ENCODE measurements at regions not wholly inside any gene's neighbourhood (a gene's known extent, or its start where the extent isn't known, plus 50 kb on each side); places are given as distances from the start of the nearest gene placed in this dataset.
A peak's percentile ranks its signal among the peaks of the same experiment; 100 is the strongest.

DNA sequence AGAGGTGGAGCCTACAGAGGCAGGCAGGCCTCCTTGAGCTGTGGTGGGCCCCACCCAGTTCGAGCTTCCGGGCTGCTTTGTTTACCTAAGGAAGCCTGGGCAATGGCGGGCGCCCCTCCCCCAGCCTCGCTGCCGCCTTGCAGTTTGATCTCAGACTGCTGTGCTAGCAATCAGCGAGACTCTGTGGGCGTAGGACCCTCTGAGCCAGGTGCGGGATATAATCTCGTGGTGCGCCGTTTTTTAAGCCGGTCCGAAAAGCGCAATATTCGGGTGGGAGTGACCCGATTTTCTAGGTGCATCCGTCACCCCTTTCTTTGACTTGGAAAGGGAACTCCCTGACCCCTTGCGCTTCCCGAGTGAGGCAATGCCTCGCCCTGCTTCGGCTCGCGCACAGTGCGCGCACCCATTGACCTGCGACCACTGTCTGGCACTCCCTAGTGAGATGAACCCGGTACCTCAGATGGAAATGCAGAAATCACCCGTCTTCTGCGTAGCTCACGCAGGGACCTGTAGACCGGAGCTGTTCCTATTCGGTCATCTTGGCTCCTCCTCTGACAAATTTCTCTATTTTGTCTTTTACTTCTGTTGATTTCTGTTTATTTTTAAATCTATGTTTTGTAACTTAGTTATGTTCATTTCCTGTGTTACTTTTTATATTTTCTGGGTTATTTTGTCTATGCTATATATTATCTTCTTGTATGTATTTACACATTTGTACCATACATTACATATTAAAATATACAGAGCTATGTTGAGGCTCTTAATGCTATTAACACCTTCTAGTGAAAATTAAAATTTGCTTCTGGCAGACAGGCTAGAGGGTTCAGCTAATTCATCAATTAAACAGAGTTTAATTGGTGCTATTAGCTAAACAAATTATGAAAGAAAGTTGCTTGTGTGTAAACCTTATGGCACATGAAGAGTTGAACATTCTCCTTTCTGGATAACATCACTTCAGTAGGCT, 97.3 kb upstream of the CNTNAP2 start (continued):
- TF ChIP-seq, protein P1, sequence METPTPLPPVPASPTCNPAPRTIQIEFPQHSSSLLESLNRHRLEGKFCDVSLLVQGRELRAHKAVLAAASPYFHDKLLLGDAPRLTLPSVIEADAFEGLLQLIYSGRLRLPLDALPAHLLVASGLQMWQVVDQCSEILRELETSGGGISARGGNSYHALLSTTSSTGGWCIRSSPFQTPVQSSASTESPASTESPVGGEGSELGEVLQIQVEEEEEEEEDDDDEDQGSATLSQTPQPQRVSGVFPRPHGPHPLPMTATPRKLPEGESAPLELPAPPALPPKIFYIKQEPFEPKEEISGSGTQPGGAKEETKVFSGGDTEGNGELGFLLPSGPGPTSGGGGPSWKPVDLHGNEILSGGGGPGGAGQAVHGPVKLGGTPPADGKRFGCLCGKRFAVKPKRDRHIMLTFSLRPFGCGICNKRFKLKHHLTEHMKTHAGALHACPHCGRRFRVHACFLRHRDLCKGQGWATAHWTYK (CRISPR knock-in tag; IDR thresholded peaks at IDR 0.05): 0 out of 2 replicates have a peak, but pooled peaks have one; percentile 61
- TF ChIP-seq RAD21 (CRISPR knock-in tag; conservative IDR thresholded peaks at IDR 0.05 in 1 of 2, IDR thresholded peaks at IDR 0.05 in 1 of 2) (peak; percentile 2 to 13; a peak in 1 of 4 replicates), SP1 (CRISPR knock-in tag; IDR thresholded peaks at IDR 0.05) (peak; percentile 58; the same call in 1 of the 2 replicates), RFX1 (IDR thresholded peaks at IDR 0.05) (peak; percentile 29; the same call in 1 of the 2 replicates), TEAD1 (CRISPR knock-in tag; IDR thresholded peaks at IDR 0.05) (peak in 1 of 2 experiments; percentile 6; a peak in 1 of 4 replicates), C11orf30 (IDR thresholded peaks at IDR 0.05; ENCODE audit: low read depth) (peak; percentile 9; the same call in 1 of the 2 replicates), RB1 (IDR thresholded peaks at IDR 0.05; ENCODE audit: low read depth) (0 out of 2 replicates have a peak, but pooled peaks have one; percentile 47), OTX1 (CRISPR knock-in tag; IDR thresholded peaks at IDR 0.05) (peak; percentile 71; the same call in 1 of the 2 replicates), CREM (IDR thresholded peaks at IDR 0.05; ENCODE audit: low read depth) (peak; percentile 84), KDM5B (IDR thresholded peaks at IDR 0.05; ENCODE audit: insufficient replicate concordance, low read depth, low read length) (peak; percentile 61), SMARCC2 (IDR thresholded peaks at IDR 0.05; ENCODE audit: low read depth) (0 out of 2 replicates have a peak, but pooled peaks have one; percentile 17), THRB (CRISPR knock-in tag; conservative IDR thresholded peaks at IDR 0.05) (0 out of 2 replicates have a peak, but pooled peaks have one; percentile 43), SNIP1 (IDR thresholded peaks at IDR 0.05; ENCODE audit: low read depth) (peak; percentile 72; the same call in 1 of the 2 replicates), CXXC5 (CRISPR knock-in tag; IDR thresholded peaks at IDR 0.05) (peak; percentile 75), POLR2B (IDR thresholded peaks at IDR 0.05; ENCODE audit: low read depth, partially characterized antibody) (peak; percentile 62), ELF1 (tag; IDR thresholded peaks at IDR 0.05) (0 out of 2 replicates have a peak, but pooled peaks have one; percentile 50), ARID1B (IDR thresholded peaks at IDR 0.05) (peak; percentile 63), EGR1 (conservative IDR thresholded peaks at IDR 0.05) (peak; percentile 61; the same call in 1 of the 2 replicates), NR2C1 (IDR thresholded peaks at IDR 0.05) (peak; percentile 69; the same call in 1 of the 2 replicates), NR2C1 (tag; IDR thresholded peaks at IDR 0.05) (peak; percentile 66)
- TF ChIP-seq, protein P2, sequence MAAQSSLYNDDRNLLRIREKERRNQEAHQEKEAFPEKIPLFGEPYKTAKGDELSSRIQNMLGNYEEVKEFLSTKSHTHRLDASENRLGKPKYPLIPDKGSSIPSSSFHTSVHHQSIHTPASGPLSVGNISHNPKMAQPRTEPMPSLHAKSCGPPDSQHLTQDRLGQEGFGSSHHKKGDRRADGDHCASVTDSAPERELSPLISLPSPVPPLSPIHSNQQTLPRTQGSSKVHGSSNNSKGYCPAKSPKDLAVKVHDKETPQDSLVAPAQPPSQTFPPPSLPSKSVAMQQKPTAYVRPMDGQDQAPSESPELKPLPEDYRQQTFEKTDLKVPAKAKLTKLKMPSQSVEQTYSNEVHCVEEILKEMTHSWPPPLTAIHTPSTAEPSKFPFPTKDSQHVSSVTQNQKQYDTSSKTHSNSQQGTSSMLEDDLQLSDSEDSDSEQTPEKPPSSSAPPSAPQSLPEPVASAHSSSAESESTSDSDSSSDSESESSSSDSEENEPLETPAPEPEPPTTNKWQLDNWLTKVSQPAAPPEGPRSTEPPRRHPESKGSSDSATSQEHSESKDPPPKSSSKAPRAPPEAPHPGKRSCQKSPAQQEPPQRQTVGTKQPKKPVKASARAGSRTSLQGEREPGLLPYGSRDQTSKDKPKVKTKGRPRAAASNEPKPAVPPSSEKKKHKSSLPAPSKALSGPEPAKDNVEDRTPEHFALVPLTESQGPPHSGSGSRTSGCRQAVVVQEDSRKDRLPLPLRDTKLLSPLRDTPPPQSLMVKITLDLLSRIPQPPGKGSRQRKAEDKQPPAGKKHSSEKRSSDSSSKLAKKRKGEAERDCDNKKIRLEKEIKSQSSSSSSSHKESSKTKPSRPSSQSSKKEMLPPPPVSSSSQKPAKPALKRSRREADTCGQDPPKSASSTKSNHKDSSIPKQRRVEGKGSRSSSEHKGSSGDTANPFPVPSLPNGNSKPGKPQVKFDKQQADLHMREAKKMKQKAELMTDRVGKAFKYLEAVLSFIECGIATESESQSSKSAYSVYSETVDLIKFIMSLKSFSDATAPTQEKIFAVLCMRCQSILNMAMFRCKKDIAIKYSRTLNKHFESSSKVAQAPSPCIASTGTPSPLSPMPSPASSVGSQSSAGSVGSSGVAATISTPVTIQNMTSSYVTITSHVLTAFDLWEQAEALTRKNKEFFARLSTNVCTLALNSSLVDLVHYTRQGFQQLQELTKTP (IDR thresholded peaks at IDR 0.05; ENCODE audit: low read depth in 1 of 2, partially characterized antibody in 2 of 2): peak in 1 of 2 experiments; percentile 57

All from K562 (cell line).